ENCODE measurements at regions not wholly inside any gene's neighbourhood (a gene's known extent, or its start where the extent isn't known, plus 50 kb on each side); places are given as distances from the start of the nearest gene placed in this dataset.

GRCh38 chr16:49913720-49914119, 57.8 kb upstream of the ZNF423 start:
- Histone ChIP-seq H3K27me3 (replicated peaks; ENCODE audit: insufficient read depth, low read depth, low read length, poor library complexity) (no peaks in the 10 kb centered on the region), H3K9me3 (ENCODE audit: low read depth, low read length, poor library complexity, severe bottlenecking) (no peaks in the 10 kb centered on the region), H3K4me3 (ENCODE audit: low read depth, low read length, poor library complexity, severe bottlenecking) (no peak overlapping the region), H3K4me1 (ENCODE audit: insufficient read depth, low read length, poor library complexity, severe bottlenecking) (no peaks in the 10 kb centered on the region), H3K27ac (ENCODE audit: low read depth, low read length, poor library complexity, severe bottlenecking) (no peak overlapping the region), H3K36me3 (ENCODE audit: insufficient read depth, low read length, poor library complexity, severe bottlenecking) (no peaks in the 10 kb centered on the region)
- DNase-seq (ENCODE audit: low spot score), result no peak
- POLR2A ChIA-PET (ENCODE audit: low non-redundant PET), result no interaction called here
- no TSS peak for BruUV-seq (replicated peaks)
- TF ChIP-seq CTCF (conservative IDR thresholded peaks at IDR 0.05; ENCODE audit: low read depth, low read length) (no peak), EZH2 (IDR thresholded peaks at IDR 0.05; ENCODE audit: borderline replicate concordance, low read depth, low read length, poor library complexity, severe bottlenecking) (no peak)
- CTCF ChIA-PET, result no interaction called here
- intact Hi-C loops (cut with micrococcal nuclease; ENCODE audit: unreplicated experiment), result no loop called here

GRCh38 chr16:49914657-49915056, 58.7 kb upstream of the ZNF423 start:
- ChIA-PET POLR2A (ENCODE audit: low non-redundant PET) (no interaction called here), CTCF (no interaction called here)
- no peak for DNase-seq (ENCODE audit: low spot score)
- intact Hi-C loops (cut with micrococcal nuclease; ENCODE audit: unreplicated experiment), result no loop called here
- BruUV-seq (replicated peaks), result no TSS peak
- Histone ChIP-seq H3K27ac (ENCODE audit: low read depth, low read length, poor library complexity, severe bottlenecking) (no peak overlapping the region), H3K27me3 (replicated peaks; ENCODE audit: insufficient read depth, low read depth, low read length, poor library complexity) (no peaks in the 10 kb centered on the region), H3K4me3 (ENCODE audit: low read depth, low read length, poor library complexity, severe bottlenecking) (no peak overlapping the region), H3K36me3 (ENCODE audit: insufficient read depth, low read length, poor library complexity, severe bottlenecking) (no peaks in the 10 kb centered on the region), H3K4me1 (ENCODE audit: insufficient read depth, low read length, poor library complexity, severe bottlenecking) (no peaks in the 10 kb centered on the region), H3K9me3 (ENCODE audit: low read depth, low read length, poor library complexity, severe bottlenecking) (no peaks in the 10 kb centered on the region)
- TF ChIP-seq CTCF (conservative IDR thresholded peaks at IDR 0.05; ENCODE audit: low read depth, low read length) (no peak), EZH2 (IDR thresholded peaks at IDR 0.05; ENCODE audit: borderline replicate concordance, low read depth, low read length, poor library complexity, severe bottlenecking) (no peak)

- intact Hi-C loops (cut with micrococcal nuclease; ENCODE audit: unreplicated experiment), result no loop called here
- BruUV-seq (replicated peaks), result no TSS peak
- TF ChIP-seq CTCF (conservative IDR thresholded peaks at IDR 0.05; ENCODE audit: low read depth, low read length) (peak; percentile 29), EZH2 (IDR thresholded peaks at IDR 0.05; ENCODE audit: borderline replicate concordance, low read depth, low read length, poor library complexity, severe bottlenecking) (no peak)
Measured at GRCh38 chr16:49918257-49918656, 62.3 kb upstream of the ZNF423 start.

More at GRCh38 chr16:49918257-49918656, 62.3 kb upstream of the ZNF423 start:
- H3K36me3 ChIP-seq (ENCODE audit: insufficient read depth, low read length, poor library complexity, severe bottlenecking), result no peaks in the 10 kb centered on the region
- H3K27me3 ChIP-seq (replicated peaks; ENCODE audit: insufficient read depth, low read depth, low read length, poor library complexity), result no peaks in the 10 kb centered on the region
- no peak overlapping the region for H3K4me3 ChIP-seq (ENCODE audit: low read depth, low read length, poor library complexity, severe bottlenecking)
- ChIA-PET POLR2A (ENCODE audit: low non-redundant PET) (no interaction called here), CTCF (interaction anchor here (0.6 kb wide), 1 partner anchor 40 kb away, joined by 4 read pairs; no protein-coding TSS in a partner anchor)
- no peak overlapping the region for H3K27ac ChIP-seq (ENCODE audit: low read depth, low read length, poor library complexity, severe bottlenecking)
- no peaks in the 10 kb centered on the region for H3K9me3 ChIP-seq (ENCODE audit: low read depth, low read length, poor library complexity, severe bottlenecking)
- no peaks in the 10 kb centered on the region for H3K4me1 ChIP-seq (ENCODE audit: insufficient read depth, low read length, poor library complexity, severe bottlenecking)
- DNase-seq (ENCODE audit: low spot score), result no peak
